Endothelial cell of umbilical vein (primary cell): ENCODE measurements at regions not wholly inside any gene's neighbourhood (a gene's known extent, or its start where the extent isn't known, plus 50 kb on each side); places are given as distances from the start of the nearest gene placed in this dataset.

Source experiments
- BruUV-seq: library from RNA; stranded (reverse); fragments of 400-500 nt; replicated peaks from 2 replicates; lab custom pipeline; 2021; lab: Mats Ljungman, UMichigan
- CTCF ChIA-PET: fragments of 300-600, 350-600 bp; sonication (Branson Sonifier 250); formaldehyde crosslinking; loops from one replicate; lab custom pipeline; 2021; ENCODE audit warnings: antibody characterized with exemption, inconsistent platforms; lab: Charles Lee
- POLR2A ChIA-PET: fragments of 300-600, 350-600 bp; sonication (Branson Sonifier 250); formaldehyde crosslinking; loops from one replicate; lab custom pipeline; 2021; ENCODE audit warnings: antibody characterized with exemption, inconsistent platforms; lab: Charles Lee
- DNase-seq: peaks from one replicate; pipeline ENCODE4 v3.0.0-alpha.2; 2011; ENCODE audit warnings: low read depth, low spot score
- FAIRE-seq: peaks from 2 replicates; lab custom pipeline; 2011; peaks lifted over from hg19 to GRCh38; lab: Jason Lieb, UNC
- H2AFZ ChIP-seq: 2 replicates; pipeline ENCODE4 v1.6.0; 2012; ENCODE audit warnings: low read depth, low read length, control low read depth, inconsistent platforms
- H3K27ac ChIP-seq: 2 replicates; pipeline ENCODE4 v1.5.1; 2011; ENCODE audit warnings: low read depth, mild to moderate bottlenecking, control low read depth, low read length, moderate library complexity; ENCODE audit not compliant: insufficient read depth
- H3K27me3 ChIP-seq, 2 experiments: 2 replicates each; pipeline versions ENCODE4 v1.6.0 to v1.6.1; 2011; ENCODE audit warnings: low read length in 2 of 2, mixed read lengths in 1 of 2; ENCODE audit not compliant: control insufficient read depth in 2 of 2, insufficient read depth in 2 of 2
- H3K36me3 ChIP-seq, 2 experiments: 2 replicates in 1 of 2; 3 replicates in 1 of 2; pipeline ENCODE4 v1.5.1; 2011; ENCODE audit warnings: low read length in 2 of 2, mild to moderate bottlenecking in 1 of 2, moderate library complexity in 1 of 2; ENCODE audit not compliant: control insufficient read depth in 2 of 2, insufficient read depth in 2 of 2; ENCODE audit errors: extremely low read depth in 1 of 2
- H3K4me1 ChIP-seq: 3 replicates; pipeline ENCODE4 v1.5.1; 2011; ENCODE audit warnings: mild to moderate bottlenecking, low read length; ENCODE audit not compliant: control insufficient read depth, insufficient read depth; ENCODE audit errors: extremely low read depth
- H3K4me2 ChIP-seq: 2 replicates; pipeline ENCODE4 v1.6.1; 2011; ENCODE audit warnings: low read length, control low read depth, mixed read lengths; ENCODE audit not compliant: insufficient read depth
- H3K4me3 ChIP-seq, 3 experiments: fragments of 200-600 bp in 1 of 3; sonication (generic), shearing (Covaris generic) in 1 of 3; replicated peaks in 1 of 3; 2 replicates each; pipeline ENCODE4 v1.5.1; 2011 to 2016; ENCODE audit warnings: control low read depth in 3 of 3, low read length in 3 of 3, mild to moderate bottlenecking in 2 of 3, inconsistent platforms in 1 of 3, low read depth in 1 of 3, moderate library complexity in 1 of 3; ENCODE audit not compliant: insufficient read depth in 1 of 3
- H3K79me2 ChIP-seq: 2 replicates; pipeline ENCODE4 v1.6.0; 2012; ENCODE audit warnings: low read length, inconsistent platforms; ENCODE audit not compliant: control insufficient read depth, insufficient read depth
- H3K9ac ChIP-seq: replicated peaks from 2 replicates; pipeline ENCODE3; 2011; ENCODE audit warnings: low read length, control low read depth; ENCODE audit not compliant: insufficient read depth; ENCODE audit errors: extremely low read depth
- H3K9me1 ChIP-seq: replicated peaks from 3 replicates; pipeline ENCODE4 v1.6.0; 2011; ENCODE audit warnings: mild to moderate bottlenecking, low read length; ENCODE audit not compliant: control insufficient read depth, insufficient read depth; ENCODE audit errors: extremely low read depth
- H3K9me3 ChIP-seq: replicated peaks from 2 replicates; pipeline ENCODE4 v1.5.1; 2012; ENCODE audit warnings: low read length, inconsistent platforms; ENCODE audit not compliant: control insufficient read depth, insufficient read depth
- H4K20me1 ChIP-seq: replicated peaks from 2 replicates; pipeline ENCODE3; 2011; ENCODE audit warnings: mild to moderate bottlenecking, low read length; ENCODE audit not compliant: control insufficient read depth, insufficient read depth; ENCODE audit errors: extremely low read depth
- EZH2 ChIP-seq: IDR thresholded peaks from 2 replicates; pipeline ENCODE4 v1.6.1; 2012; ENCODE audit warnings: borderline replicate concordance, low read depth, mild to moderate bottlenecking, moderate library complexity, low read length, inconsistent platforms; ENCODE audit not compliant: severe bottlenecking
- FOS ChIP-seq: IDR thresholded peaks from 2 replicates; pipeline ENCODE4 v1.6.1; 2011; ENCODE audit warnings: mild to moderate bottlenecking, low read length, moderate library complexity, borderline replicate concordance; ENCODE audit not compliant: insufficient read depth
- GATA2 ChIP-seq: IDR thresholded peaks from 2 replicates; pipeline ENCODE4 v1.7.0; 2011; ENCODE audit warnings: low read depth, mild to moderate bottlenecking, moderate library complexity, mixed read lengths, low read length; ENCODE audit not compliant: insufficient read length, insufficient read depth
- JUN ChIP-seq: IDR thresholded peaks from 2 replicates; pipeline ENCODE4 v1.6.1; 2011; ENCODE audit warnings: borderline replicate concordance, low read depth; ENCODE audit not compliant: insufficient read length, insufficient read depth
- MYC ChIP-seq: IDR thresholded peaks from one replicate; pipeline ENCODE4 v1.6.1; 2011; ENCODE audit warnings: mild to moderate bottlenecking, low read depth, low read length
- POLR2A ChIP-seq: IDR thresholded peaks from 2 replicates; pipeline ENCODE4 v1.6.1; 2012; ENCODE audit warnings: low read depth, mild to moderate bottlenecking, control low read depth, low read length
- POLR2AphosphoS5 ChIP-seq: IDR thresholded peaks from 2 replicates; pipeline ENCODE4 v1.6.1; 2012; ENCODE audit warnings: low read depth, mild to moderate bottlenecking, control low read depth, low read length, moderate library complexity; ENCODE audit not compliant: insufficient read depth
- dilution Hi-C: fragments of 300-500 bp; cut with MboI; formaldehyde crosslinking; loops from one replicate; pipeline ENCODE4 v1.15.0; 2019; ENCODE audit warnings: low sequenced_read_pairs; ENCODE audit not compliant: extremely low pct_ligation_motif_present
- intact Hi-C: fragments of 100-400 bp; cut with micrococcal nuclease; formaldehyde crosslinking; loops from one replicate; pipeline ENCODE4 v1.10.0; 2022
- TF ChIP-seq, protein P1 (sequence below): IDR thresholded peaks from 2 replicates; pipeline ENCODE4 v1.6.1; 2011; ENCODE audit not compliant: insufficient read depth, insufficient read length
- TF ChIP-seq, protein P2 (sequence below), 2 donors: IDR thresholded peaks; 1 replicate in 1 of 2; 2 replicates in 1 of 2; pipeline ENCODE4 v1.5.1; 2011; ENCODE audit warnings: low read length in 2 of 2, mild to moderate bottlenecking in 2 of 2, moderate library complexity in 2 of 2, control low read depth in 1 of 2, inconsistent platforms in 1 of 2, low read depth in 1 of 2; ENCODE audit not compliant: insufficient read depth in 1 of 2; ENCODE audit errors: extremely low read depth in 1 of 2

DNA sequence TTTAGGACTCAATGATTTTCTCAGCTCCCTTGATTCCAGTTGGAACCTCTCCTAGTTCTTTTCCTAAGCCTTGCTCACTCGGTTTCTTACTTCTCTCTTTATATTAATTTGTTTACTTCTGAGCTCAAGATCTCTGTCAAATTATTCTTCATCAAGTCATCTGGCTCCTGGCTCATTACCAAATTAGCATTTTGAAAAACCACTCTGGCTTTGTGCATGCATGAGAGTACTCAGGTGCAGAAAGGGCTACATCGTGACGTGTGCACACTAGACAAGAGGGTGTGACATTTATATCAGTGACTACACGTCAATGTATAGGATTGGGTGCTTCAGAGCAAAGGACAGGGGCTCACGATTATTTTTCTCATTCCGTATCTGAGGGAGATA is 645.7 kb upstream of the DPP6 start:
- Histone ChIP-seq H3K27me3 (no peaks in the 10 kb centered on the region), H3K79me2 (no peaks in the 10 kb centered on the region), H3K4me3 (no peak overlapping the region), H3K4me2 (no peak overlapping the region), H3K4me1 (no peaks in the 10 kb centered on the region), H4K20me1 (no peaks in the 10 kb centered on the region), H3K27ac (no peak overlapping the region), H3K9me1 (no peaks in the 10 kb centered on the region), H3K9ac (no peak overlapping the region), H2AFZ (no peak overlapping the region), H3K36me3 (no peaks in the 10 kb centered on the region), H3K9me3 (peaks cover 3% of the 10 kb centered on the region)
- no peak for DNase-seq
- no peak for FAIRE-seq
- intact Hi-C loops: no loop called here
- TF ChIP-seq, protein P1, sequence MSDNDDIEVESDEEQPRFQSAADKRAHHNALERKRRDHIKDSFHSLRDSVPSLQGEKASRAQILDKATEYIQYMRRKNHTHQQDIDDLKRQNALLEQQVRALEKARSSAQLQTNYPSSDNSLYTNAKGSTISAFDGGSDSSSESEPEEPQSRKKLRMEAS: no peak
- TF ChIP-seq, protein P2, sequence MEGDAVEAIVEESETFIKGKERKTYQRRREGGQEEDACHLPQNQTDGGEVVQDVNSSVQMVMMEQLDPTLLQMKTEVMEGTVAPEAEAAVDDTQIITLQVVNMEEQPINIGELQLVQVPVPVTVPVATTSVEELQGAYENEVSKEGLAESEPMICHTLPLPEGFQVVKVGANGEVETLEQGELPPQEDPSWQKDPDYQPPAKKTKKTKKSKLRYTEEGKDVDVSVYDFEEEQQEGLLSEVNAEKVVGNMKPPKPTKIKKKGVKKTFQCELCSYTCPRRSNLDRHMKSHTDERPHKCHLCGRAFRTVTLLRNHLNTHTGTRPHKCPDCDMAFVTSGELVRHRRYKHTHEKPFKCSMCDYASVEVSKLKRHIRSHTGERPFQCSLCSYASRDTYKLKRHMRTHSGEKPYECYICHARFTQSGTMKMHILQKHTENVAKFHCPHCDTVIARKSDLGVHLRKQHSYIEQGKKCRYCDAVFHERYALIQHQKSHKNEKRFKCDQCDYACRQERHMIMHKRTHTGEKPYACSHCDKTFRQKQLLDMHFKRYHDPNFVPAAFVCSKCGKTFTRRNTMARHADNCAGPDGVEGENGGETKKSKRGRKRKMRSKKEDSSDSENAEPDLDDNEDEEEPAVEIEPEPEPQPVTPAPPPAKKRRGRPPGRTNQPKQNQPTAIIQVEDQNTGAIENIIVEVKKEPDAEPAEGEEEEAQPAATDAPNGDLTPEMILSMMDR (IDR thresholded peaks at IDR 0.05; ENCODE audit: extremely low read depth in 1 of 2, insufficient read depth in 1 of 2, low read depth in 1 of 2, low read length in 2 of 2): no peak
- TF ChIP-seq POLR2A (no peak), EZH2 (no peak), POLR2AphosphoS5 (no peak), FOS (no peak), GATA2 (no peak), JUN (no peak), MYC (no peak)
- ChIA-PET CTCF (no interaction called here), POLR2A (no interaction called here)
- dilution Hi-C loops: no loop called here
- no TSS peak for BruUV-seq
